K562 (cell line): ENCODE measurements at regions not wholly inside any gene's neighbourhood (a gene's known extent, or its start where the extent isn't known, plus 50 kb on each side); places are given as distances from the start of the nearest gene placed in this dataset.

Experiments
- ATAC-seq: fragments of 200-7000 bp; cut with Tn5 transposase; 3 replicates; pipeline ENCODE4 v1.9.1; 2020; ENCODE audit warnings: moderate library complexity
- BruUV-seq: library from RNA; stranded (reverse); fragments of 400-500 nt; replicated peaks from 2 replicates; lab custom pipeline; 2021; lab: Mats Ljungman, UMichigan
- CTCF ChIA-PET: fragments of 300-600 bp; formaldehyde crosslinking; extraction: SDS; loops from one replicate; lab custom pipeline; 2021; ENCODE audit warnings: low intra/inter-chr PET ratio; lab: Yijun Ruan, JAX
- POLR2A ChIA-PET: fragments of 300-600, 350-650 bp; sonication (Branson Sonifier 250); formaldehyde crosslinking; extraction: SDS; loops from one replicate; lab custom pipeline; 2021; ENCODE audit warnings: antibody characterized with exemption, inconsistent platforms; lab: Yijun Ruan, JAX
- DNase-seq, 4 experiments: peaks; one replicate each; pipeline versions ENCODE4 v3.0.0 to v3.0.0-alpha.2; 2011 to 2018; ENCODE audit warnings: low spot score in 3 of 4, mixed read lengths in 3 of 4; ENCODE audit errors: extremely low read depth in 1 of 4
- FAIRE-seq: peaks from 2 replicates; lab custom pipeline; 2011; peaks lifted over from hg19 to GRCh38; lab: Jason Lieb, UNC
- H2AFZ ChIP-seq: 2 replicates; pipeline ENCODE4 v1.6.0; 2011; ENCODE audit warnings: low read depth, low read length, control low read depth, inconsistent platforms
- H3K27ac ChIP-seq: fragments of 200-600 bp; 3 replicates; pipeline ENCODE4 v1.8.0; 2011; ENCODE audit warnings: low read depth, mild to moderate bottlenecking, control low read depth, inconsistent platforms, low read length, moderate library complexity, mixed read lengths; ENCODE audit errors: extremely low read depth
- H3K27me3 ChIP-seq, 2 experiments: fragments of 300-600 bp in 1 of 2; 2 replicates in 1 of 2; 3 replicates in 1 of 2; pipeline versions ENCODE4 v1.6.0 to v1.8.0; 2011; ENCODE audit warnings: inconsistent platforms in 2 of 2, low read length in 2 of 2, mild to moderate bottlenecking in 1 of 2, mixed read lengths in 1 of 2, moderate library complexity in 1 of 2; ENCODE audit not compliant: control insufficient read depth in 2 of 2, insufficient read depth in 2 of 2
- H3K36me3 ChIP-seq: fragments of 300-600 bp; 3 replicates; pipeline ENCODE4 v1.8.0; 2011; ENCODE audit warnings: mild to moderate bottlenecking, low read length, inconsistent platforms; ENCODE audit not compliant: control insufficient read depth, insufficient read depth
- H3K4me1 ChIP-seq, 2 experiments: fragments of 200-600 bp in 1 of 2; replicated peaks in 1 of 2; 2 replicates in 1 of 2; 3 replicates in 1 of 2; pipeline versions ENCODE4 v1.5.1 to v1.8.0; 2011; ENCODE audit warnings: inconsistent platforms in 2 of 2, low read length in 2 of 2, mild to moderate bottlenecking in 1 of 2, mixed read lengths in 1 of 2, moderate library complexity in 1 of 2; ENCODE audit not compliant: control insufficient read depth in 2 of 2, insufficient read depth in 2 of 2
- H3K4me2 ChIP-seq: 2 replicates; pipeline ENCODE4 v1.6.1; 2011; ENCODE audit warnings: low read length, control low read depth, inconsistent platforms, mixed read lengths; ENCODE audit not compliant: insufficient read depth
- H3K4me3 ChIP-seq: fragments of 200-600 bp; sonication (generic), shearing (Covaris generic); 2 replicates; pipeline ENCODE4 v1.5.1; 2016; ENCODE audit warnings: control low read depth, inconsistent platforms
- H3K79me2 ChIP-seq: fragments of 200-600 bp; 3 replicates; pipeline ENCODE4 v1.8.0; 2011; ENCODE audit warnings: low read length, inconsistent platforms; ENCODE audit not compliant: control insufficient read depth, insufficient read depth
- H3K9ac ChIP-seq, 2 experiments: 2 replicates each; pipeline versions ENCODE4 v1.6.0 to v1.6.1; 2011; ENCODE audit warnings: low read depth in 2 of 2, low read length in 2 of 2, control low read depth in 1 of 2, inconsistent platforms in 1 of 2, mild to moderate bottlenecking in 1 of 2, mixed read lengths in 1 of 2; ENCODE audit not compliant: insufficient read depth in 1 of 2
- H3K9me1 ChIP-seq: one replicate; pipeline ENCODE4 v1.6.0; 2011; ENCODE audit warnings: inconsistent platforms, mild to moderate bottlenecking, low read length, moderate library complexity; ENCODE audit not compliant: control insufficient read depth, insufficient read depth
- H3K9me3 ChIP-seq: replicated peaks from 2 replicates; pipeline ENCODE4 v1.5.1; 2011; ENCODE audit warnings: low read depth, low read length, inconsistent platforms; ENCODE audit not compliant: control insufficient read depth, insufficient read depth
- H4K20me1 ChIP-seq: replicated peaks from 2 replicates; pipeline ENCODE4 v1.6.1; 2011; ENCODE audit warnings: low read length, inconsistent platforms, mixed read lengths; ENCODE audit not compliant: control insufficient read depth, insufficient read depth
- FOXA3 ChIP-seq, 2 experiments: fragments of 450-650 bp in 1 of 2; sonication (generic) in 1 of 2; formaldehyde crosslinking; IDR thresholded peaks in 1 of 2; conservative IDR thresholded peaks in 1 of 2; 2 replicates each; pipeline versions ENCODE4 v1.4.0 to v1.8.0; 2020 to 2022; ENCODE audit warnings: mild to moderate bottlenecking in 2 of 2, missing genetic modification reagents in 1 of 2
- JUND ChIP-seq, 2 experiments: IDR thresholded peaks; 2 replicates in 1 of 2; 3 replicates in 1 of 2; pipeline ENCODE4 v1.6.1; 2011; ENCODE audit warnings: borderline replicate concordance in 2 of 2, low read depth in 2 of 2, low read length in 2 of 2, improper control_type of control experiment in 1 of 2, missing biosample characterization in 1 of 2, missing genetic modification characterization in 1 of 2, missing genetic modification reagents in 1 of 2
- MTA1 ChIP-seq: fragments of 450-650 bp; IDR thresholded peaks from 2 replicates; pipeline ENCODE4 v1.6.1; 2017; ENCODE audit warnings: borderline replicate concordance
- NCOA2 ChIP-seq, 2 experiments: fragments of 450-650 bp; IDR thresholded peaks; 2 replicates each; pipeline ENCODE4 v1.6.1; 2018; ENCODE audit warnings: mild to moderate bottlenecking in 2 of 2, moderate library complexity in 1 of 2; ENCODE audit not compliant: partially characterized antibody in 2 of 2
- TFAM ChIP-seq: fragments of 250-450 bp; sonication (Bioruptor Pico); conservative IDR thresholded peaks from 2 replicates; pipeline ENCODE4 v1.5.0; 2021; ENCODE audit warnings: mild to moderate bottlenecking, moderate library complexity
- ZNF311 ChIP-seq: fragments of 250-450 bp; sonication (Bioruptor Pico); IDR thresholded peaks from 2 replicates; pipeline ENCODE4 v1.4.0; 2020; ENCODE audit warnings: mild to moderate bottlenecking, moderate library complexity
- WGBS: fragments of 100-300 bp; shearing (Covaris generic); methylation state at CpG from one replicate; pipeline ENCODE4 v1.1.6; 2016; ENCODE audit warnings: low coverage, mixed read lengths; ENCODE audit not compliant: insufficient coverage; ENCODE audit errors: missing lambda C conversion rate; 5-methylcytosine and 5-hydroxymethylcytosine counted together
- in situ Hi-C: fragments of 300-500 bp; cut with MboI; formaldehyde crosslinking; loops from 4 replicates; pipeline ENCODE4 v1.15.0; 2018; ENCODE audit warnings: inconsistent platforms, mixed read lengths
- intact Hi-C: fragments of 100-400 bp; cut with micrococcal nuclease; formaldehyde crosslinking; loops from 2 replicates; pipeline ENCODE4 v1.14.2; 2022
- TF ChIP-seq, protein P1 (sequence below): fragments of 450-650 bp; IDR thresholded peaks from 2 replicates; pipeline ENCODE4 v1.6.1; 2017; ENCODE audit warnings: antibody characterized with exemption, mild to moderate bottlenecking

DNA sequence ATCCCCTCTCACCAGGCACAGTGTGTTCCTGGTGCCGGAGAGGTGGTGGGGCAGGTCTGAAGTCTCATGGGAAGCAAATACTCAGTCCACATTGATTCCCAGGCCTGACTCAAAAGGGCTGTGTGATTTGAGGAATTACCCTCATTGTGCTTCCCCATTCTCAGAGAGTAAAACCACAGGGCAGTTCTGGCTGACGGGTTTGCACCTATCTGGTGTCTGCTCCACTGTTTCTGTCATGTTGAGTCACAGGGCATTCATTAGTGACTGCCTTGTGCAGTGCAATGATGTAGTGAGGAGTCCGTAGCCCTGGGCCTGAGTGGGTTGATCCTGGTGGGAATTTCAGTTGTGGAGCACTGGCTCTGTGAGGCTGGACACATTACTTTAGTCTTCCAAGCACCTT lies 85.2 kb upstream of the ARHGAP20 start (continued):
- no peak for TF ChIP-seq TFAM (CRISPR knock-in tag)
- TF ChIP-seq NCOA2 (IDR thresholded peaks at IDR 0.05; ENCODE audit: partially characterized antibody in 2 of 2): no peak
- no peak for TF ChIP-seq MTA1
- TF ChIP-seq, protein P1, sequence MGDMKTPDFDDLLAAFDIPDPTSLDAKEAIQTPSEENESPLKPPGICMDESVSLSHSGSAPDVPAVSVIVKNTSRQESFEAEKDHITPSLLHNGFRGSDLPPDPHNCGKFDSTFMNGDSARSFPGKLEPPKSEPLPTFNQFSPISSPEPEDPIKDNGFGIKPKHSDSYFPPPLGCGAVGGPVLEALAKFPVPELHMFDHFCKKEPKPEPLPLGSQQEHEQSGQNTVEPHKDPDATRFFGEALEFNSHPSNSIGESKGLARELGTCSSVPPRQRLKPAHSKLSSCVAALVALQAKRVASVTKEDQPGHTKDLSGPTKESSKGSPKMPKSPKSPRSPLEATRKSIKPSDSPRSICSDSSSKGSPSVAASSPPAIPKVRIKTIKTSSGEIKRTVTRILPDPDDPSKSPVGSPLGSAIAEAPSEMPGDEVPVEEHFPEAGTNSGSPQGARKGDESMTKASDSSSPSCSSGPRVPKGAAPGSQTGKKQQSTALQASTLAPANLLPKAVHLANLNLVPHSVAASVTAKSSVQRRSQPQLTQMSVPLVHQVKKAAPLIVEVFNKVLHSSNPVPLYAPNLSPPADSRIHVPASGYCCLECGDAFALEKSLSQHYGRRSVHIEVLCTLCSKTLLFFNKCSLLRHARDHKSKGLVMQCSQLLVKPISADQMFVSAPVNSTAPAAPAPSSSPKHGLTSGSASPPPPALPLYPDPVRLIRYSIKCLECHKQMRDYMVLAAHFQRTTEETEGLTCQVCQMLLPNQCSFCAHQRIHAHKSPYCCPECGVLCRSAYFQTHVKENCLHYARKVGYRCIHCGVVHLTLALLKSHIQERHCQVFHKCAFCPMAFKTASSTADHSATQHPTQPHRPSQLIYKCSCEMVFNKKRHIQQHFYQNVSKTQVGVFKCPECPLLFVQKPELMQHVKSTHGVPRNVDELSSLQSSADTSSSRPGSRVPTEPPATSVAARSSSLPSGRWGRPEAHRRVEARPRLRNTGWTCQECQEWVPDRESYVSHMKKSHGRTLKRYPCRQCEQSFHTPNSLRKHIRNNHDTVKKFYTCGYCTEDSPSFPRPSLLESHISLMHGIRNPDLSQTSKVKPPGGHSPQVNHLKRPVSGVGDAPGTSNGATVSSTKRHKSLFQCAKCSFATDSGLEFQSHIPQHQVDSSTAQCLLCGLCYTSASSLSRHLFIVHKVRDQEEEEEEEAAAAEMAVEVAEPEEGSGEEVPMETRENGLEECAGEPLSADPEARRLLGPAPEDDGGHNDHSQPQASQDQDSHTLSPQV: no peak

GRCh38 chr11:110795112-110795624 lies 82.9 kb upstream of the ARHGAP20 start:
- no peak for FAIRE-seq

More at GRCh38 chr11:110795112-110795624, 82.9 kb upstream of the ARHGAP20 start:
- H3K9ac ChIP-seq: no peak overlapping the region
- ChIA-PET CTCF (no interaction called here), POLR2A (no interaction called here)
- H3K4me2 ChIP-seq: no peak overlapping the region
- no peaks in the 10 kb centered on the region for H4K20me1 ChIP-seq
- no TSS peak for BruUV-seq
- ATAC-seq (no peak), DNase-seq (no peak)
- H3K4me1 ChIP-seq: no peaks in the 10 kb centered on the region
- TF ChIP-seq FOXA3 (CRISPR knock-in tag; conservative IDR thresholded peaks at IDR 0.05 in 1 of 2, IDR thresholded peaks at IDR 0.05 in 1 of 2): peak in 1 of 2 experiments; percentile 73; a peak in 2 of 4 replicates
- no peak for TF ChIP-seq JUND (IDR thresholded peaks at IDR 0.05; ENCODE audit: borderline replicate concordance, low read depth, low read length)
- TF ChIP-seq JUND (tag; IDR thresholded peaks at IDR 0.05; ENCODE audit: borderline replicate concordance, low read depth, low read length): no peak
- peak; percentile 75; the same call in 1 of the 2 replicates for TF ChIP-seq ZNF311 (CRISPR knock-in tag)
- no peaks in the 10 kb centered on the region for H3K9me1 ChIP-seq
- H3K27ac ChIP-seq: no peak overlapping the region
- no peaks in the 10 kb centered on the region for H3K27me3 ChIP-seq
- H2AFZ ChIP-seq: no peak overlapping the region
- in situ Hi-C loops (no loop called here), intact Hi-C loops (no loop called here)
- no peak overlapping the region for H3K4me3 ChIP-seq
- 0% methylated on average over 1 of the region's 1 CpG for WGBS
- no peaks in the 10 kb centered on the region for H3K36me3 ChIP-seq
- no peaks in the 10 kb centered on the region for H3K79me2 ChIP-seq
- no peaks in the 10 kb centered on the region for H3K9me3 ChIP-seq
